Parathyroid adenoma (tissue), 2 donors: ENCODE measurements at regions not wholly inside any gene's neighbourhood (a gene's known extent, or its start where the extent isn't known, plus 50 kb on each side); places are given as distances from the start of the nearest gene placed in this dataset.
"Not testable (repeated sequence)": the region's sequence is repeated elsewhere in the genome, so short reads cannot be mapped to it uniquely, and the experiment has no call there.

ENCODE experiments used
- H2AFZ ChIP-seq: fragments of 300-600 bp; sonication (generic); one replicate; pipeline ENCODE4 v1.7.0; 2017; ENCODE audit warnings: antibody characterized with exemption, mild to moderate bottlenecking
- H3K27ac ChIP-seq: fragments of 300-600 bp; sonication (generic); one replicate; pipeline ENCODE4 v1.7.0; 2017
- H3K27me3 ChIP-seq: fragments of 300-600 bp; sonication (generic); one replicate; pipeline ENCODE4 v1.7.0; 2017; ENCODE audit warnings: low read length; ENCODE audit not compliant: control insufficient read depth, insufficient read depth
- H3K36me3 ChIP-seq: fragments of 300-600 bp; sonication (generic); one replicate; pipeline ENCODE4 v1.7.0; 2017; ENCODE audit warnings: low read length; ENCODE audit not compliant: control insufficient read depth, insufficient read depth
- H3K4me1 ChIP-seq: fragments of 300-600 bp; sonication (generic); one replicate; pipeline ENCODE4 v1.7.0; 2017; ENCODE audit warnings: control low read depth
- H3K4me2 ChIP-seq: fragments of 300-600 bp; sonication (generic); one replicate; pipeline ENCODE4 v1.7.0; 2017; ENCODE audit warnings: low read length
- H3K4me3 ChIP-seq: fragments of 300-600 bp; sonication (generic); one replicate; pipeline ENCODE4 v1.7.0; 2017; ENCODE audit warnings: low read depth, low read length
- H3K79me2 ChIP-seq: fragments of 300-600 bp; sonication (generic); one replicate; pipeline ENCODE4 v1.7.0; 2017; ENCODE audit warnings: control low read depth
- H3K9ac ChIP-seq: fragments of 300-600 bp; sonication (generic); one replicate; pipeline ENCODE4 v1.7.0; 2017; ENCODE audit warnings: mild to moderate bottlenecking
- H3K9me3 ChIP-seq: fragments of 300-600 bp; sonication (generic); one replicate; pipeline ENCODE4 v1.7.0; 2017; ENCODE audit warnings: low read length; ENCODE audit not compliant: control insufficient read depth
- CTCF ChIP-seq: fragments of 300-600 bp; sonication (generic); IDR thresholded peaks from one replicate; pipeline ENCODE4 v1.7.0; 2017; ENCODE audit warnings: antibody characterized with exemption, mild to moderate bottlenecking
- donor health status: primary hyperparathyroidism.

- no peak overlapping the region for H3K9ac ChIP-seq
- no peak overlapping the region for H2AFZ ChIP-seq
- no peak overlapping the region for H3K4me3 ChIP-seq
- H3K4me2 ChIP-seq = no peak overlapping the region
- no peaks in the 10 kb centered on the region for H3K79me2 ChIP-seq
- H3K9me3 ChIP-seq = no peaks in the 10 kb centered on the region
- no peaks in the 10 kb centered on the region for H3K4me1 ChIP-seq
- no peaks in the 10 kb centered on the region for H3K36me3 ChIP-seq
- TF ChIP-seq CTCF = no peak
- H3K27ac ChIP-seq = no peak overlapping the region
- no peaks in the 10 kb centered on the region for H3K27me3 ChIP-seq
Observed at GRCh38 chr16:5158494-5158893, 60.9 kb upstream of the EEF2KMT start.

- H3K36me3 ChIP-seq, H3K4me2 ChIP-seq, H3K9me3 ChIP-seq, H3K27ac ChIP-seq, H3K4me3 ChIP-seq, H2AFZ ChIP-seq, H3K79me2 ChIP-seq, H3K9ac ChIP-seq, H3K27me3 ChIP-seq, H3K4me1 ChIP-seq: not testable (repeated sequence)
Observed at GRCh38 chr16:5156486-5156885, 58.9 kb upstream of the EEF2KMT start.

GRCh38 chr16:5154006-5154405, 56.4 kb upstream of the EEF2KMT start:
- not testable (repeated sequence) for H3K4me2 ChIP-seq, H3K79me2 ChIP-seq, H3K36me3 ChIP-seq, H2AFZ ChIP-seq, H3K9ac ChIP-seq, H3K4me1 ChIP-seq, H3K27ac ChIP-seq, H3K4me3 ChIP-seq, H3K27me3 ChIP-seq, H3K9me3 ChIP-seq

GRCh38 chr16:5151409-5151808, 53.8 kb upstream of the EEF2KMT start:
- not testable (repeated sequence) for H3K4me3 ChIP-seq, H3K27me3 ChIP-seq, H3K4me1 ChIP-seq, H3K79me2 ChIP-seq, H3K4me2 ChIP-seq, H3K36me3 ChIP-seq, H3K9ac ChIP-seq, H3K9me3 ChIP-seq, H3K27ac ChIP-seq, H2AFZ ChIP-seq
